Right atrium auricular region (tissue), 2 donors: ENCODE measurements at regions not wholly inside any gene's neighbourhood (a gene's known extent, or its start where the extent isn't known, plus 50 kb on each side); places are given as distances from the start of the nearest gene placed in this dataset.

Source experiments
- DNase-seq: peaks from one replicate; pipeline ENCODE4 v3.0.0-alpha.2; 2019; ENCODE audit warnings: low spot score
- H3K27ac ChIP-seq, 2 donors: fragments of 200-600 bp; sonication (generic); 1 replicate in 1 of 2; 2 replicates in 1 of 2; pipeline ENCODE4 v1.5.1; 2016 to 2019
- H3K27me3 ChIP-seq, 2 donors: fragments of 200-600 bp; sonication (generic); one replicate each; pipeline versions ENCODE4 v1.5.1 to v1.6.0; 2017 to 2019
- H3K36me3 ChIP-seq: fragments of 200-600 bp; sonication (generic); one replicate; pipeline ENCODE4 v1.5.1; 2016
- H3K4me1 ChIP-seq, 2 donors: fragments of 200-600 bp; sonication (generic); one replicate each; pipeline versions ENCODE4 v1.5.1 to v1.6.0; 2017 to 2019
- H3K4me3 ChIP-seq, 2 donors: fragments of 200-600 bp; sonication (generic); 1 replicate in 1 of 2; 2 replicates in 1 of 2; pipeline ENCODE4 v1.5.1; 2017 to 2019; ENCODE audit warnings: mild to moderate bottlenecking in 1 of 2, moderate library complexity in 1 of 2
- H3K9me3 ChIP-seq, 2 donors: fragments of 200-600 bp; sonication (generic); one replicate each; pipeline ENCODE4 v1.5.1; 2019
- TF ChIP-seq, protein P1 (sequence below), 2 donors: fragments of 200-600 bp; sonication (generic); IDR thresholded peaks; one replicate each; pipeline ENCODE4 v1.5.1; 2019; ENCODE audit warnings: antibody characterized with exemption in 2 of 2

DNA sequence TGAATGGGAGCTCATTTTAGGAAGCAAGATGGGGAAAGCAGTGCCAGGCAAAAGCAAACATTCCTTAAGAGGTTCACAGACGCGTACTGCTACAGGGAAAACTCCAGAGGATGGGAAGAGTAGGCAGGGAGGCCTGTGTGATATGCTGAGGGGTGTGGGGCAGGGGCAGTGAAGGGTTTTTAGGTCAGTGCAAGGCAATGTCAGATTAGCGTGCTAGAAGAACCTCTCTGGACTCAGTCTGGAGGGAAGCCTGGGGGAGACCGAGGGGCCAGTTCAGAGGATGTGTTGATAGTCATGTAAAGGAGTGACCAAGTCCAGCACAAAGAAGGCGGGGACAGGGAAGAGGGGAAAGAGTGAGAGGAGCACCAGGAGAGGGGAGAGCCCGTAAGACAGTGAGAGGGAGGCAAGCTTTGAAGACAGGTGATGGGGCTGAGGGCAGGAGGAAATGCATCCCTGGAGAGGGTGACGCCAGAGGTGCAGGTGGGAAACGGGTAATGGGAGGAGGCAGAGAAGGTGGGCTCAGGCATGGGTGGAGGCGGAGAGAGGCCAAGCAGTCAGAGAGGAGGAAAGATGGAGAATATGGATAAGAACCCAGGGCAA lies 134.5 kb downstream of the MTX3 start:
- TF ChIP-seq, protein P1, sequence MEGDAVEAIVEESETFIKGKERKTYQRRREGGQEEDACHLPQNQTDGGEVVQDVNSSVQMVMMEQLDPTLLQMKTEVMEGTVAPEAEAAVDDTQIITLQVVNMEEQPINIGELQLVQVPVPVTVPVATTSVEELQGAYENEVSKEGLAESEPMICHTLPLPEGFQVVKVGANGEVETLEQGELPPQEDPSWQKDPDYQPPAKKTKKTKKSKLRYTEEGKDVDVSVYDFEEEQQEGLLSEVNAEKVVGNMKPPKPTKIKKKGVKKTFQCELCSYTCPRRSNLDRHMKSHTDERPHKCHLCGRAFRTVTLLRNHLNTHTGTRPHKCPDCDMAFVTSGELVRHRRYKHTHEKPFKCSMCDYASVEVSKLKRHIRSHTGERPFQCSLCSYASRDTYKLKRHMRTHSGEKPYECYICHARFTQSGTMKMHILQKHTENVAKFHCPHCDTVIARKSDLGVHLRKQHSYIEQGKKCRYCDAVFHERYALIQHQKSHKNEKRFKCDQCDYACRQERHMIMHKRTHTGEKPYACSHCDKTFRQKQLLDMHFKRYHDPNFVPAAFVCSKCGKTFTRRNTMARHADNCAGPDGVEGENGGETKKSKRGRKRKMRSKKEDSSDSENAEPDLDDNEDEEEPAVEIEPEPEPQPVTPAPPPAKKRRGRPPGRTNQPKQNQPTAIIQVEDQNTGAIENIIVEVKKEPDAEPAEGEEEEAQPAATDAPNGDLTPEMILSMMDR (IDR thresholded peaks at IDR 0.05): no peak
- Histone ChIP-seq H3K27me3 (no peaks in the 10 kb centered on the region), H3K36me3 (no peaks in the 10 kb centered on the region), H3K4me3 (no peak overlapping the region), H3K27ac (no peak overlapping the region), H3K4me1 (peaks cover 0 to 13% of the 10 kb centered on the region in 2 donors), H3K9me3 (no peaks in the 10 kb centered on the region)
- DNase-seq: no peak

GRCh38 chr5:79853676-79854418 lies 137.2 kb downstream of the MTX3 start:
- Histone ChIP-seq H3K9me3 (no peaks in the 10 kb centered on the region), H3K36me3 (no peaks in the 10 kb centered on the region), H3K27ac (no peak overlapping the region), H3K4me3 (no peak overlapping the region), H3K27me3 (no peaks in the 10 kb centered on the region), H3K4me1 (peaks cover 0 to 5% of the 10 kb centered on the region in 2 donors)
- TF ChIP-seq, protein P1 (IDR thresholded peaks at IDR 0.05): no peak
- no peak for DNase-seq

GRCh38 chr5:79853028-79853427 lies 138.0 kb downstream of the MTX3 start:
- DNase-seq: no peak
- no peak overlapping the region for H3K4me3 ChIP-seq
- H3K4me1 ChIP-seq: peaks cover 0 to 4% of the 10 kb centered on the region in 2 donors
- no peaks in the 10 kb centered on the region for H3K36me3 ChIP-seq
- no peaks in the 10 kb centered on the region for H3K9me3 ChIP-seq
- TF ChIP-seq, protein P1 (IDR thresholded peaks at IDR 0.05): no peak
- H3K27ac ChIP-seq: no peak overlapping the region
- H3K27me3 ChIP-seq: no peaks in the 10 kb centered on the region

- no peak overlapping the region for H3K27ac ChIP-seq
These were observed 139.6 kb downstream of the MTX3 start for GRCh38 chr5:79851391-79851863.

GRCh38 chr5:79850941-79851340 lies 140.1 kb downstream of the MTX3 start:
- no peaks in the 10 kb centered on the region for H3K9me3 ChIP-seq
- no peak for DNase-seq
- H3K27me3 ChIP-seq: no peaks in the 10 kb centered on the region
- H3K4me1 ChIP-seq: peaks cover 0 to 4% of the 10 kb centered on the region in 2 donors
- H3K27ac ChIP-seq: no peak overlapping the region
- TF ChIP-seq, protein P1 (IDR thresholded peaks at IDR 0.05): no peak
- no peak overlapping the region for H3K4me3 ChIP-seq
- H3K36me3 ChIP-seq: no peaks in the 10 kb centered on the region

More at GRCh38 chr5:79851391-79851863, 139.6 kb downstream of the MTX3 start:
- no peak for DNase-seq
- Histone ChIP-seq H3K9me3 (no peaks in the 10 kb centered on the region), H3K4me3 (no peak overlapping the region), H3K36me3 (no peaks in the 10 kb centered on the region), H3K4me1 (peaks cover 0 to 4% of the 10 kb centered on the region in 2 donors), H3K27me3 (no peaks in the 10 kb centered on the region)
- TF ChIP-seq, protein P1 (IDR thresholded peaks at IDR 0.05): no peak
